Cardiac fibroblast (primary cell): ENCODE measurements at regions not wholly inside any gene's neighbourhood (a gene's known extent, or its start where the extent isn't known, plus 50 kb on each side); places are given as distances from the start of the nearest gene placed in this dataset.

Experiments
- DNase-seq, 2 donors: peaks; one replicate each; pipeline versions ENCODE4 v3.0.0 to v3.0.0-alpha.2; 2010; ENCODE audit warnings: low read depth in 2 of 2
- H3K4me3 ChIP-seq, 2 donors: replicated peaks in 1 of 2; 1 replicate in 1 of 2; 2 replicates in 1 of 2; pipeline ENCODE4 v1.5.1; 2011; ENCODE audit warnings: low read depth in 2 of 2, low read length in 2 of 2, mild to moderate bottlenecking in 2 of 2, moderate library complexity in 1 of 2
- CTCF ChIP-seq: IDR thresholded peaks from one replicate; pipeline ENCODE4 v1.5.1; 2011; ENCODE audit warnings: low read depth, mild to moderate bottlenecking, low read length, inconsistent platforms

- peak; percentile 22 to 44 for DNase-seq
- H3K4me3 ChIP-seq = no peak overlapping the region
- no peak for TF ChIP-seq CTCF
These were observed 415.2 kb upstream of the DAB1 start for GRCh38 chr1:57839067-57839466.

DNA sequence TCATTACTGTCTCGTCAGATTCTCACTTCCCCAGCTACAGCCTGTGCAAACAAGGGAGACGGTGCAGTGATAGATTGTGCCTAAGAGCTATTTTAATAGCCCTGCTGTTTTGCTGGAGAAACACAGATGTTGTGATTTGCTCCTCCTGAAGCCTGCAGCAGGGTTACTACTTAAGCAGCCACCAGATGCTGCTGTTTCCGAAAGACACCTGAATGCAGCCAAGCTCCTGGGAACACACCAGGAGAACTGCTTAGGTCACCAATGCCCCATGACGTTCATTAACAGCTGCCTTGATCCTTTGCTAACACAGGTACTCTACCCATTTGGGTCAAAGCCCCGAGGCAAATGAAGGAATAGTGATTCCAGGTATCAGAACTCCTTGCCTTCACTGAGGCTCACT lies 411.8 kb upstream of the DAB1 start:
- TF ChIP-seq CTCF = peak; percentile 25
- peak in 1 of 2 donors; percentile 30 for DNase-seq
- H3K4me3 ChIP-seq = no peak overlapping the region

- DNase-seq = no peak
- H3K4me3 ChIP-seq = no peak overlapping the region
- no peak for TF ChIP-seq CTCF
These were observed 409.4 kb upstream of the DAB1 start for GRCh38 chr1:57833296-57833695.

GRCh38 chr1:57832612-57833011 lies 408.8 kb upstream of the DAB1 start:
- TF ChIP-seq CTCF = no peak
- DNase-seq = no peak
- no peak overlapping the region for H3K4me3 ChIP-seq

GRCh38 chr1:57831624-57832023 lies 407.8 kb upstream of the DAB1 start:
- no peak for TF ChIP-seq CTCF
- peak; percentile 11 to 80 for DNase-seq
- H3K4me3 ChIP-seq = no peak overlapping the region

DNA sequence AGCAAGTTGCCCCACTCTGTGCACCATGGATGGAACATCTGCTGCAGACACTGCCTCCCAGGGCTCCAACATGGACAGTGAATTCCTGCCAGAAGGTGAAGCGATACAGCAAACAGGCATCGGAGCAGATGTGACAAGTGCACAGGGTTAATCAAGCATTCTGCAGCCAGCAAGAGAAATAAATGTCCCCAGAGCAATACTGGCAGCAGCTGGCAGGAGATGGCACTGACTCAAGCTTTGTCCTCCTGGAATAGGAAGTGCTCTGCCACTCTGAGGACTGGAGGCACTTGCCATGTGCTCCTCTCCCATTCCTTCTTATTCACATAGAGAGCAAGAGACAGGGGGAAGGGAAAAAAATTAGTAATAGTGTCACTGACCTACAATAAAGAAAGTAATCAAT lies 402.7 kb upstream of the DAB1 start:
- no peak for DNase-seq
- H3K4me3 ChIP-seq = no peak overlapping the region
- no peak for TF ChIP-seq CTCF

GRCh38 chr1:57824535-57824934 lies 400.7 kb upstream of the DAB1 start:
- H3K4me3 ChIP-seq = no peak overlapping the region
- no peak for TF ChIP-seq CTCF
- DNase-seq = no peak
